Suppressor macrophage treated with lipopolysaccharide for 4 hours (primary cell): ENCODE measurements at regions not wholly inside any gene's neighbourhood (a gene's known extent, or its start where the extent isn't known, plus 50 kb on each side); places are given as distances from the start of the nearest gene placed in this dataset.
"Not testable (repeated sequence)": the region's sequence is repeated elsewhere in the genome, so short reads cannot be mapped to it uniquely, and the experiment has no call there.

Experiments used
- DNase-seq: peaks from one replicate; pipeline ENCODE4 v3.0.0-alpha.2; 2020

DNA sequence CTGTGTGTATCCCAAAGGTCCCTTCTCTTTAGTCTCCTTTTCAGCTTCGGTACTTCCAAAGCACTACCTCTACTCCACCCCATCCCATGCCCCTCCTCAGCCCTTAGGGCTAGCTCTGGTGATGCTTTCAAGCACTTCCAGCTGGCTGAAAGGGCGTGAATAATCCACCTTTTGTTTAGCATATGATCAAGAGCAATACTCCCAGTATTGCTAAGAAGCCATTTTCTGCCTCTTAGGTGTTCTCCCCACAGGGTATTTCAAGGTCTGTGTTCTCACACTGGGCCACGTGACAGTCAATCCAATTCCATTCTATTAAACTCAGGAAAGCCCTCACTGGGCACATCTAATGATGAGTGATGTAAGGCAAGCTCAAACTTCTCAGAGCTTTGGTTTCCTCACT lies 298.5 kb upstream of the PROX1 start:
- no peak for DNase-seq

DNA sequence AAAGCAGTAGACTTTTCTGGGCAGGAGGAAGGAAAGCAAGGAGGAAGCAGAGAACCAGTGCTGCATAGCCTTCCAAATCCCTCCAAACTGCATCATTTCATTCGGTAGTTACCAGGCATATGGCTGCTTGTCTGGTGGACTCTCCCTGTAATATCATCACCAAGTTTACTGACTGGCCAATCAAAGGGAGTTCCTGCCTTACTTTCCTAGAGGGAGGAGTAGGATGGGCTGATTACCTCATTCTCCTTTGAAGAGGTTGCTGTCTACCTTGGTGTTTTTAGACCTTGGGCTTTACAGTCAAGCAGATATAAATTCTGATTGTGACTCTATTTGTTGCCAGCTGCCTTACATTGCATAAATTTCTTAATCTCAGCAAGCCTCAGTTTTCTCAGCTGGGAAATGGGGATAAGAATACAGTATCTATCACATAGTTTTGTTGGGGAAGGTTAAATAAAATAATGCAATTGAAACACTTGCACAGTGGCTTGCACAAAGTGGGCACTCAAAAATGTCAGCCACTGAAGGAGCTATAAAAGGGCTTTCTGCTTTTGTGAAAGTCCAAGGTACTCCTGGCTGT lies 297.3 kb upstream of the PROX1 start:
- DNase-seq: no peak

GRCh38 chr1:213692321-213692720 lies 295.5 kb upstream of the PROX1 start:
- DNase-seq: no peak

DNA sequence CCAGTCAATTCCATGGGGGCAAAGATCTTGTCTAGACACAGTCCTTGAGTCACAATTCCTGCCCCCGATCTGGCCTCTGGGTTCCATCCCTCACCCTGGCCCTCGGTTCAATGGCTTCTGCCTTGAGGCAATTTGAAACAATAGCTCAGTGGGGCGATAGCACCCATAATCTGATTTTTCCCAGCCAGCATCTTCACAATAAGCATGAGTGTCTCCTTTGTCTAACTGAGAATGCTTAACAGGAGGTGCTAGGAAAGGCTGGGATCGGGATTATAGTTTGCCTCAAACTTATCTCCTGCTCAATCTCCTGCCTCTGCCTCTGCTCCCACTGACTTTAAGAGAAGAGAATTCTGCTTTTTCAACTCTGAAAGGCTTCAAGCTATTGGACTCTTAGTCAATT lies 293.9 kb upstream of the PROX1 start:
- DNase-seq: no peak

DNA sequence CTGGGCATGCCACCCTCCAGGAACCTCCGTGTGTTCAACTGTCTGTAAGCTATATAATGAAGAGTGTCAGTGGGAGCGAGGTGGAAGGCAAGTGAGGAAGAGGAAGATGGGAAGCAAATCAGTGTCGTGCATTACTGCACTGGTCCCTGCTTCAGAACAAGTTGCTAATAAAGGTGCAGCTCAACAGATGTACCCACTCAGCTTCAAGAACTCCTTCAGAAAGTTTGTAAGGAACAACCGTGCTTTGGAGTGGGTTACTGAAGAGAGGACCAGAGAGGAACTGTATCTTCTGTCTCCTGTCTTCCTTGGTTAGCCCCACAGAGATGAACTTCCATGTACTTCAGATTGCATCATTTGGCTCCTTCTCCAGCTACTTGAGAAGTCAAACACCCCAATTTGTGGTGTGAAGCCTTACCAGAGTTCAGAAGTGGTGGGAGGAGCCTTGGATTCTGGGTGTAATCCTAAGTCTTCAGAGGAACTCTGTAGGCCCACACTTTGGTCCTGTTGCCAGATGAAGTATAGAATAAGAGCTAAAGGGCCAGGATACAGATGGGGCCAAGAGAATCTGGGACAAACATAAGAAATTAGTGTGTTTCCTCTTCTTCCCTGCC lies 290.5 kb upstream of the PROX1 start:
- DNase-seq: no peak

GRCh38 chr1:213698092-213698702 lies 289.6 kb upstream of the PROX1 start:
- DNase-seq: no peak

DNA sequence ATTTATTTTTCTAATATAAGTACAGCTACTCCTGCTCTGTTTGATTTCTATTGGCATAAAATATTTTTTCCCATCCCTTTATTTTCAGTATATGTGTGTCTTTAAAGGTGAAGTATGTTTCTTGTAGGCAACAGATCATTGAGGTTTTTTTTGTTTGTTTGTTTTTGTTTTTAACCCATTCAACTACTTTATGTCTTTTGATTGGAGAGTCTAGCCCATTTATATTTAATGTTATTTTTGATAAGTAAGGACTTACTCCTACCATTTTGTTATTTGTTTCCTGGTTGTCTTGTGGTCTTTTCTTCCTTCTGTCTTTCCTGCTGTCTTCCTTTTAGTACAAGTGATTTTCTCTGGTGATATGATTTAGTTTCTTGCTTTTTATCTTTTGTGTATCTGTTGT lies 285.1 kb upstream of the PROX1 start:
- no peak for DNase-seq

- DNase-seq: no peak
These were observed 282.8 kb upstream of the PROX1 start for GRCh38 chr1:213704941-213705340.

DNA sequence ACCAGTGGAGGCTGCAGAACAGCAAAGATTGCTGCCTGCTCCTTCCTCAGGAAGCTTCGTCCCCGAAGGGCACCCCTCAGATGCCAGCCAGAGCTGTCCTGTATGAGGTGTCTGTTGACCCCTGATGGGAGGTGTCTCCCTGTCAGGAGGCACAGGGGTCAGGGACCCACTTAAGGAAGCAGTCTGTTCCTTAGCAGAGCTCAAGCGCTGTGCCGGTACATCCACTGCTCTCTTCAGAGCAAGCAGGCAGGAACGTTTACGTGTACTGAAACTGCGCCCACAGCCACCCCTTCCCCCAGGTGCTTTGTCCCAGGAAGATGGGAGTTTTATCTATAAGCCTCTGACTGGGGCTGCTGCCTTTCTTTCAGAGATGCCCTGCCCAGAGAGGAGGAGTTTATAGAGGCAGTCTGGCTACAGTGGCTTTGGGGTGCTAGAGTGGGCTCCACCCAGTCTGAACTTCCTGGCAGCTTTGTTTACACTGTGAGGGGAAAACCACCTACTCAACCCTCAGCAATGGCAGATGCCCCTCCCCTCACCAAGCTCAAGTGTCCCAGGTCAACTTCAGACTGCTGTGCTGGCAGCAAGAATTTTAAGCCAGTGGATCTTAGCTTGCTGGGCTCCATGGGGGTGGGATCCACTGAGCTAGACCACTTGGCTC lies 275.8 kb upstream of the PROX1 start:
- DNase-seq: not testable (repeated sequence)

- no peak for DNase-seq
These were observed 273.1 kb upstream of the PROX1 start for GRCh38 chr1:213714645-213715044.

GRCh38 chr1:213715182-213715581 lies 272.6 kb upstream of the PROX1 start:
- no peak for DNase-seq

- no peak for DNase-seq
These were observed 268.3 kb upstream of the PROX1 start for GRCh38 chr1:213719462-213719861.

DNA sequence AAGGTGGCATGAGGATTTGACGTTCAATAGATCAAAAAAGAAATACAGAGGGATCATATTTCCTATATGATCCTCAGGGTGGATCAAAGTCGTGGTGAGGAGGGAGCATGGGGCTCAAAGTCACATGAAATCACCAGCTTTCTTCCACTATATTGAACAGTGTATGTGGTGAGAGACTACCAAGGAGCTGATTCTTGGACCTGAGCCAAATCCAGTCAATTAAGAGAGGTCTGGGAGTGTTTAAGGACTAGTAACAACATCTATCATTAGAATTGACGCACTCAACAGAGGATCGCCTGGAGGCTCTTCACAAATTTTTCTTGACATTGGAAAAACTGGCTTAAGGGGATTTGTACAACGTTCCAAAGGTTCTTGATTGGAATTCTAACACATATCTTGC lies 267.7 kb upstream of the PROX1 start:
- no peak for DNase-seq

GRCh38 chr1:213723187-213723586 lies 264.6 kb upstream of the PROX1 start:
- DNase-seq: no peak

- no peak for DNase-seq
These were observed 262.9 kb upstream of the PROX1 start for GRCh38 chr1:213724640-213725536.

- no peak for DNase-seq
These were observed 259.8 kb upstream of the PROX1 start for GRCh38 chr1:213727853-213728592.

GRCh38 chr1:213728593-213729536 lies 258.9 kb upstream of the PROX1 start:
- DNase-seq: no peak

DNA sequence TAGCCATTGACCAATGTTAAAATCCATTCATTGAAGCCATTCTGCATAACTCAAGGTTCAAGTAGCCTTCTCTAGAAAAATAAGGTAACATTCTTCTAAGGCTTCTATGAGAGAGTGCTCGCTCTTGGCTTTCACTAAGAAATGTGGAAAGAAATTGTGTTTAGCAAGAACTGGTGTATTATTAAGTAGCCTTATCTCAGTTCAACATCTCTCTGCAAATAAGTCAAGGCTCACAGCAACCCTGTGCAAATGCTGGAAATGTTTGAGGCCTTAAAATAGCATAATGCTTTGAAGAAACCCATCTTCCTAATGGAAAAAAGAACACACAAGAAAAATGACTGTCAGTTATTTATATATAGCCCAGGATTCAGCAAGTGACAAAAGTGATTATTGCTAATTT lies 254.1 kb upstream of the PROX1 start:
- DNase-seq: no peak

- DNase-seq: no peak
These were observed 250.3 kb upstream of the PROX1 start for GRCh38 chr1:213737398-213738035.

- no peak for DNase-seq
These were observed 249.1 kb upstream of the PROX1 start for GRCh38 chr1:213738658-213739057.

DNA sequence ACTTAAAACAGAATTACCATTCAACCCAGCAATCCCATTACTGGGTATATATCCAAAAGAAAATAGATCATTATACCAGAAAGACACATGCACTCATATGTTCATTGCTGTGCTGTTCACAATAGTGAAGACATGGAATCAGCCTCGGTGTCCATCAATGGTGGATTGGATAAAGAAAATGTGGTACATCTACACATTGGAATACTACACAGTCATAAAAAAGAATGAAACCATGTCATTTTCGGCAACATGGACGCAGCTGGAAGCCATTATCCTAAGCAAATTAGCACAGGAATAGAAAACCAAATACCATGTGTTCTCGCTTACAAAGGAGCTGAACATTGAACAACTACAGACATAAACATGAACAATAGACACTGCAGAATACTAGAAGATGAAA lies 244.8 kb upstream of the PROX1 start:
- no peak for DNase-seq
